Endothelial cell (in vitro differentiated cells): ENCODE measurements at regions not wholly inside any gene's neighbourhood (a gene's known extent, or its start where the extent isn't known, plus 50 kb on each side); places are given as distances from the start of the nearest gene placed in this dataset.

Source experiments
- DNase-seq: peaks from one replicate; pipeline ENCODE4 v3.0.0; 2021; ENCODE audit warnings: low spot score
- H3K27ac Mint-ChIP-seq: one replicate; pipeline ENCODE4 v1.8.0; 2021; ENCODE audit warnings: mixed read lengths, inconsistent platforms; ENCODE audit not compliant: unreplicated experiment
- H3K27me3 Mint-ChIP-seq: one replicate; pipeline ENCODE4 v1.8.0; 2021; ENCODE audit warnings: mild to moderate bottlenecking, moderate library complexity, mixed read lengths, inconsistent platforms; ENCODE audit not compliant: unreplicated experiment
- H3K36me3 Mint-ChIP-seq: one replicate; pipeline ENCODE4 v1.8.0; 2021; ENCODE audit warnings: mild to moderate bottlenecking, low read depth, mixed read lengths, inconsistent platforms; ENCODE audit not compliant: unreplicated experiment
- H3K4me1 Mint-ChIP-seq: one replicate; pipeline ENCODE4 v1.8.0; 2021; ENCODE audit warnings: mild to moderate bottlenecking, mixed read lengths, inconsistent platforms; ENCODE audit not compliant: unreplicated experiment
- H3K4me3 Mint-ChIP-seq: one replicate; pipeline ENCODE4 v1.8.0; 2021; ENCODE audit warnings: mild to moderate bottlenecking, mixed read lengths, inconsistent platforms; ENCODE audit not compliant: unreplicated experiment
- H3K9me3 Mint-ChIP-seq: one replicate; pipeline ENCODE4 v1.8.0; 2021; ENCODE audit warnings: mixed read lengths, inconsistent platforms; ENCODE audit not compliant: unreplicated experiment
- CTCF ChIP-seq: fragments of 200-600 bp; sonication (generic); IDR thresholded peaks from one replicate; pipeline ENCODE4 v1.5.0; 2021; ENCODE audit warnings: antibody characterized with exemption; ENCODE audit not compliant: unreplicated experiment

- Mint-ChIP-seq H3K27ac (no peak overlapping the region), H3K4me1 (peaks cover 2% of the 10 kb centered on the region), H3K9me3 (no peaks in the 10 kb centered on the region), H3K27me3 (peaks cover 1% of the 10 kb centered on the region), H3K4me3 (no peak overlapping the region), H3K36me3 (no peaks in the 10 kb centered on the region)
- no peak for TF ChIP-seq CTCF
- DNase-seq, result no peak
These were observed 67.1 kb upstream of the ANKRD1 start for GRCh38 chr10:90988024-90988423.

- H3K9me3 Mint-ChIP-seq, result no peaks in the 10 kb centered on the region
- H3K27me3 Mint-ChIP-seq, result peaks cover 1% of the 10 kb centered on the region
- TF ChIP-seq CTCF, result no peak
- no peak overlapping the region for H3K4me3 Mint-ChIP-seq
- no peak for DNase-seq
- H3K36me3 Mint-ChIP-seq, result no peaks in the 10 kb centered on the region
- no peak overlapping the region for H3K27ac Mint-ChIP-seq
- peaks cover 2% of the 10 kb centered on the region for H3K4me1 Mint-ChIP-seq
These were observed 67.9 kb upstream of the ANKRD1 start for GRCh38 chr10:90988802-90989201.

GRCh38 chr10:90989378-90989777 lies 68.5 kb upstream of the ANKRD1 start:
- Mint-ChIP-seq H3K27ac (no peak overlapping the region), H3K36me3 (no peaks in the 10 kb centered on the region), H3K4me3 (no peak overlapping the region), H3K9me3 (no peaks in the 10 kb centered on the region), H3K27me3 (peaks cover 1% of the 10 kb centered on the region), H3K4me1 (peaks cover 2% of the 10 kb centered on the region)
- no peak for DNase-seq
- TF ChIP-seq CTCF, result no peak

GRCh38 chr10:90992462-90992861 lies 71.6 kb upstream of the ANKRD1 start:
- H3K9me3 Mint-ChIP-seq, result no peaks in the 10 kb centered on the region
- TF ChIP-seq CTCF, result no peak
- no peak overlapping the region for H3K27ac Mint-ChIP-seq
- H3K27me3 Mint-ChIP-seq, result peaks cover 1% of the 10 kb centered on the region
- no peaks in the 10 kb centered on the region for H3K36me3 Mint-ChIP-seq
- no peak overlapping the region for H3K4me3 Mint-ChIP-seq
- DNase-seq, result no peak
- peaks cover 2% of the 10 kb centered on the region for H3K4me1 Mint-ChIP-seq

GRCh38 chr10:90993340-90993739 lies 72.5 kb upstream of the ANKRD1 start:
- Mint-ChIP-seq H3K27me3 (no peaks in the 10 kb centered on the region), H3K4me3 (no peak overlapping the region), H3K36me3 (no peaks in the 10 kb centered on the region), H3K27ac (no peak overlapping the region), H3K9me3 (no peaks in the 10 kb centered on the region), H3K4me1 (no peaks in the 10 kb centered on the region)
- no peak for DNase-seq
- TF ChIP-seq CTCF, result no peak
